HEK293T (cell line): ENCODE measurements at regions not wholly inside any gene's neighbourhood (a gene's known extent, or its start where the extent isn't known, plus 50 kb on each side); places are given as distances from the start of the nearest gene placed in this dataset.

Experiments
- CTCF ChIA-PET: fragments of 350-600 bp; formaldehyde crosslinking; extraction: SDS; loops from one replicate; lab custom pipeline; 2021; ENCODE audit warnings: antibody characterized with exemption, inconsistent platforms; lab: Yijun Ruan, JAX
- POLR2A ChIA-PET: fragments of 350-600 bp; formaldehyde crosslinking; extraction: SDS; loops from one replicate; lab custom pipeline; 2020; ENCODE audit warnings: antibody characterized with exemption, inconsistent platforms; lab: Yijun Ruan, JAX
- DNase-seq: peaks from one replicate; pipeline ENCODE4 v3.0.0; 2012; ENCODE audit warnings: mixed read lengths; ENCODE audit errors: extremely low spot score
- ARNT ChIP-seq: fragments of 450-650 bp; IDR thresholded peaks from 2 replicates; pipeline ENCODE4 v1.6.1; 2017; ENCODE audit warnings: mild to moderate bottlenecking
- BHLHE40 ChIP-seq: fragments of 450-650 bp; IDR thresholded peaks from 2 replicates; pipeline ENCODE4 v1.6.1; 2016; ENCODE audit warnings: mild to moderate bottlenecking, moderate library complexity, borderline replicate concordance
- CTBP1 ChIP-seq: fragments of 450-650 bp; IDR thresholded peaks from 2 replicates; pipeline ENCODE4 v1.6.1; 2016; ENCODE audit warnings: borderline replicate concordance
- ELF4 ChIP-seq: fragments of 450-650 bp; IDR thresholded peaks from 2 replicates; pipeline ENCODE4 v1.6.1; 2017; ENCODE audit warnings: antibody characterized with exemption
- FOXA1 ChIP-seq: fragments of 450-650 bp; IDR thresholded peaks from 2 replicates; pipeline ENCODE4 v1.6.1; 2016; ENCODE audit warnings: mild to moderate bottlenecking
- FOXK2 ChIP-seq: fragments of 450-650 bp; IDR thresholded peaks from 2 replicates; pipeline ENCODE4 v1.6.1; 2016; ENCODE audit warnings: mild to moderate bottlenecking
- FOXM1 ChIP-seq: fragments of 450-650 bp; IDR thresholded peaks from 2 replicates; pipeline ENCODE4 v1.6.1; 2017; ENCODE audit warnings: mild to moderate bottlenecking, borderline replicate concordance
- HDGF ChIP-seq: fragments of 450-650 bp; IDR thresholded peaks from 2 replicates; pipeline ENCODE4 v1.6.1; 2017; ENCODE audit warnings: antibody characterized with exemption, borderline replicate concordance
- L3MBTL2 ChIP-seq: fragments of 450-650 bp; conservative IDR thresholded peaks from 2 replicates; pipeline ENCODE4 v1.6.1; 2016; ENCODE audit warnings: mild to moderate bottlenecking
- LEF1 ChIP-seq: fragments of 450-650 bp; IDR thresholded peaks from 2 replicates; pipeline ENCODE4 v1.6.1; 2017; ENCODE audit warnings: mild to moderate bottlenecking, borderline replicate concordance
- NFRKB ChIP-seq: fragments of 450-650 bp; IDR thresholded peaks from 2 replicates; pipeline ENCODE4 v1.6.1; 2016; ENCODE audit warnings: mild to moderate bottlenecking, moderate library complexity
- PKNOX1 ChIP-seq: fragments of 450-650 bp; IDR thresholded peaks from 2 replicates; pipeline ENCODE4 v1.6.1; 2016
- SP1 ChIP-seq: fragments of 450-650 bp; IDR thresholded peaks from 2 replicates; pipeline ENCODE4 v1.6.1; 2017
- SUZ12 ChIP-seq: fragments of 450-650 bp; IDR thresholded peaks from 2 replicates; pipeline ENCODE4 v1.6.1; 2016; ENCODE audit warnings: mild to moderate bottlenecking
- TARDBP ChIP-seq: fragments of 450-650 bp; IDR thresholded peaks from 2 replicates; pipeline ENCODE4 v1.6.1; 2016
- ZNF384 ChIP-seq: fragments of 450-650 bp; IDR thresholded peaks from 2 replicates; pipeline ENCODE4 v1.6.1; 2016

GRCh38 chr6:156544046-156544445, 233.1 kb upstream of the ARID1B start:
- CTCF ChIA-PET = no interaction called here
- TF ChIP-seq HDGF = no peak
- TF ChIP-seq TARDBP = no peak
- TF ChIP-seq L3MBTL2 = no peak
- TF ChIP-seq NFRKB = no peak
- no peak for TF ChIP-seq CTBP1
- TF ChIP-seq ZNF384 = no peak
- no peak for TF ChIP-seq BHLHE40
- TF ChIP-seq SUZ12 = no peak
- no peak for TF ChIP-seq LEF1
- TF ChIP-seq SP1 = no peak
- no peak for TF ChIP-seq FOXM1
- TF ChIP-seq ARNT = no peak
- TF ChIP-seq ELF4 = no peak
- no peak for TF ChIP-seq FOXK2
- TF ChIP-seq PKNOX1 = no peak
- TF ChIP-seq FOXA1 = no peak
- POLR2A ChIA-PET = no interaction called here
- no peak for DNase-seq

- no peak for DNase-seq
- ChIA-PET POLR2A (no interaction called here), CTCF (interaction anchor here (0.6 kb wide), 1 partner anchor 29 kb away, joined by 3 read pairs; no protein-coding TSS in a partner anchor)
- TF ChIP-seq L3MBTL2 (no peak), CTBP1 (no peak)
These were observed 233.7 kb upstream of the ARID1B start for GRCh38 chr6:156543431-156543830.

GRCh38 chr6:156538875-156539660, 238.1 kb upstream of the ARID1B start:
- CTCF ChIA-PET = no interaction called here

GRCh38 chr6:156534594-156534993, 242.6 kb upstream of the ARID1B start:
- TF ChIP-seq BHLHE40 = no peak
- no peak for TF ChIP-seq SP1
- no peak for TF ChIP-seq HDGF
- no peak for TF ChIP-seq SUZ12
- no peak for TF ChIP-seq FOXK2
- TF ChIP-seq FOXA1 = no peak
- no peak for TF ChIP-seq NFRKB
- TF ChIP-seq TARDBP = no peak
- TF ChIP-seq ARNT = no peak
- TF ChIP-seq PKNOX1 = no peak
- TF ChIP-seq L3MBTL2 = no peak
- TF ChIP-seq FOXM1 = no peak
- no peak for TF ChIP-seq ZNF384
- POLR2A ChIA-PET = no interaction called here
- DNase-seq = no peak
- CTCF ChIA-PET = no interaction called here

More at GRCh38 chr6:156538875-156539660, 238.1 kb upstream of the ARID1B start:
- DNase-seq = no peak
- TF ChIP-seq HDGF (no peak), FOXK2 (no peak), PKNOX1 (no peak), L3MBTL2 (no peak), SUZ12 (no peak), ELF4 (no peak)
- POLR2A ChIA-PET = no interaction called here

DNA sequence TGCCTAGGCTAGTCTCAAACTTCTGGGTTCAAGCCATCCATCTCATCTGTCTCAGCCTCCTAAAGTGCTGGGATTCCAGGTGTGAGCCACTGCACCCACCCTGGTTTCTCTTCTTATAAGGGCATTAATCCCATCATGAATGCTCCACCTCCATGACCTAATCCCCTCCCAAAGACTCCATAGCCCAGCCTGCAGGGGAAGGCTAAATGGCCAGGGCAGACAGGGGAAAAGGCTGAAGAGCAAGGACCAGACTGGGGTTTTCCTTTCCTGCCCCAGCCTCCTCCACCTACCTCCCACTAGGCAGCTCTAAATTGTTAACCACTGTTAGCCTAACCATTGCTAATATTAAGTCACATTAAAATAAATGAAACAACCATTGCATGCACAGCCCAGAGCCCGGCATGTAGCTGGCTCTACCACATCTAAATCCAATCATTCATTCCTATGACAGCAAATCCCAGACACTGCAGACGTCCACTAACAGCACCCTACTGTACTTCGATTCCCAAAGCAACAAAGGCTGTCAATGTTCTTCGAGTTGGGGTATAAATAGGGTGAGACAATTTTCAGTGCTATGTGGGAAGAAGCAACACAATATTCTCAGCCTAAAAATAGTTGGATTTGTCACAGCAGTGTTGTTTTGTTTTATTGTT, 243.2 kb upstream of the ARID1B start:
- TF ChIP-seq FOXA1 = no peak
- TF ChIP-seq LEF1 = no peak
- TF ChIP-seq ELF4 = no peak
- no peak for TF ChIP-seq ARNT
- no peak for TF ChIP-seq SUZ12
- TF ChIP-seq FOXM1 = no peak
- no peak for TF ChIP-seq L3MBTL2
- TF ChIP-seq FOXK2 = no peak
- no peak for TF ChIP-seq PKNOX1
- TF ChIP-seq BHLHE40 = no peak
- TF ChIP-seq ZNF384 = no peak
- no peak for TF ChIP-seq SP1
- TF ChIP-seq CTBP1 = no peak
- TF ChIP-seq TARDBP = no peak
- no peak for TF ChIP-seq HDGF
- no peak for DNase-seq
- CTCF ChIA-PET = no interaction called here
- POLR2A ChIA-PET = no interaction called here
